ENCODE measurements at regions not wholly inside any gene's neighbourhood (a gene's known extent, or its start where the extent isn't known, plus 50 kb on each side); places are given as distances from the start of the nearest gene placed in this dataset.

GRCh38 chr2:125405816-125406215 is 1250.1 kb upstream of the GYPC start:
- TF ChIP-seq POLR2A (IDR thresholded peaks at IDR 0.05), result no peak
- TF ChIP-seq CTCF (IDR thresholded peaks at IDR 0.05), result no peak
